Muscle of arm (tissue), 1 donor: ENCODE measurements at regions not wholly inside any gene's neighbourhood (a gene's known extent, or its start where the extent isn't known, plus 50 kb on each side); places are given as distances from the start of the nearest gene placed in this dataset.

Experiments used
- DNase-seq: peaks from one replicate; pipeline ENCODE4 v3.0.0-alpha.2; 2013

GRCh38 chr11:130638624-130639023 lies 190.2 kb downstream of the ADAMTS15 start:
- no peak for DNase-seq

DNA sequence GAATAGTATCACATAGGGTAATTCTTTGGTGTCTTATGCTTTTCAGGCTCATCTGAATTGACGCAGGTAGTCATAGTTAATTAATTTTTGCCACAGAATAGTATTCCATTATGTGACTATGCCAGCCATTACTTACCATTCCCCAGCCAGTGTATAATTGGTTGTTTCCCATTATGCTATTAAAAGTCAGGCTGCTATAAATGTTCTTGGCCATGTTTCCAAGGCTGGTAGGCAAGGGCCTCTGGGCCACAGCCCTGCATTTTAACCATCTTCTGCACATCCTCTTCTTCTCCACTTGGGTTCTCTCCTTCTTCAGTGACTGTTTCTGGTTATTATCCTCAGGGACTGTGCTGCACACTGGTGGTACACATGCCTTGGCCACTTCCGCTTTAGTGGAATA lies 190.9 kb downstream of the ADAMTS15 start:
- DNase-seq: no peak

GRCh38 chr11:130640526-130640925 lies 192.1 kb downstream of the ADAMTS15 start:
- no peak for DNase-seq

DNA sequence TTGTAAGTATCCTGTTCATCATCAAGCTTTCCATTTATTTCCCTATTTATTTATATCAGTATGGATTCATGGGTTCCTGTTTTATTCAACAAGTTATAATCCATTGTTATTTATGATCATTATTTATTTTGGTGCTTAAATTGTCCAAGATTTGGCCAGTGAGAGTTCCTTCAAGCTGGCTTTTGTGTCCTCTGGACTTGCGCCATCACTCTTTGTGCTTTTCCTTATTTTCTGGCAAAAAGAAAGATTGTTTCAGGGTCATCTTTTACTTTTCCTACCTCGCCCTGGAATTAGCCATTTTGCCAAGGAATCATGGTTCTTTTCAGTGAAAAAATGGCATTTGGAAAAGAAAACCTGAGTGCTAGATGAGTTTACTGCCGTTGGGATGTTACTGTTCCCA lies 193.4 kb downstream of the ADAMTS15 start:
- no peak for DNase-seq

GRCh38 chr11:130642994-130643393 lies 194.5 kb downstream of the ADAMTS15 start:
- no peak for DNase-seq

DNA sequence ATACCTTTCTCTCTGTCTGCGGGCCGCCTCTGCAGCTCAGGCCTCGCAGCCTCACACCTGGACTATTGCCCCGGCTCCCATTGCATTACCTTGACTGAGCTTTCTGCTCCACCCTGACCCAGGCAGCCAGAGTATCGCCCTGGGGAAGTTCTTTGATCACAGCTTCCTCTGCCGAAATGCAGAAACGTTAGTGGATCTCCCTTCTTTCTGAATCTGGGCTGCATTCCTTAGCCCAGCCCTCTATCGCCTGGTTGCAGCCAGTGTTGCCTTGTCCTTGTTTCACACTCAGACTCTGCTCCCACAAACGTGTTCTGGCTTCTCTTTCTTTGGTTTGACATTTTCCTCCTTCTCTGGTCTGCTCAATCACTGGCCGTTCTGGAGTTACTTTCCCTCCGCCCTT lies 195.7 kb downstream of the ADAMTS15 start:
- DNase-seq: no peak

GRCh38 chr11:130645164-130645842 lies 196.9 kb downstream of the ADAMTS15 start:
- no peak for DNase-seq

DNA sequence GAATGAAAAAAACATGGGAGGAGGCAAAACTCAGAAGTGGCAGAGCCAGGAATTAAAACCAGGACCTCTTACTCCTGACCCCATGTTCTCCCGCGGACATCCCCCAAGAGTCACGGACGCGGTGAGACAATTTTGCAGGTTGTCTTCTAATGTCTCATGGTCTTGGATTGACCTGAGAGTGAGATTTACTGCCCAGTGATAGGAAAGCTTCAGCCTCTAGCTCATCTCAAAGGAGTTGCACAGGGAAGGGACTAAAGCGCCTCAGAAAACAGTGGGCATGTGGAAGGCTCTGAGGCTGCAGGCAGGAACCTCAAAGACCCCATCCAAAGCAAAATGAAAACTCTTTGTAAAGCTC lies 197.4 kb downstream of the ADAMTS15 start:
- no peak for DNase-seq

DNA sequence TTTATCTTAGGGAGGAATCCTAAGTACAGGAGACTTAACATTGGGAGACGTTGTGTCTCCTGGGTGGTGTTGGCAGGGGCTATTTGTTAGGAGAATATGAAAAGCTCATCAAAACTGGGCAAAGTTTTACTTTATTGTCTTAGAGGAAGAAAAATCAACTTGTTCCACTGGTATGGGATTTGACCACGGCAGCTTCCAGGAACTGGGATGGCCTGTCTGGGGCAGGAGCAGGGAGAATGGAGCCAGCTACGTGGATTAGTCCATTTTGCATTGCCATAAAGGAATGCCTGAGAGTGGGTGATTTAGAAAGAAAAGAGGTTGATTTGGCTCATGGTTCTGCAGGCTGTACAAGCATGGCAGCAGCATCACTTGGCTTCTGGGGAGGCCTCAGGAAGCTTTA lies 198.4 kb downstream of the ADAMTS15 start:
- DNase-seq: no peak

- DNase-seq: no peak
Measured at GRCh38 chr11:130647371-130647770, 198.9 kb downstream of the ADAMTS15 start.

- DNase-seq: no peak
Measured at GRCh38 chr11:130649801-130650200, 201.4 kb downstream of the ADAMTS15 start.

DNA sequence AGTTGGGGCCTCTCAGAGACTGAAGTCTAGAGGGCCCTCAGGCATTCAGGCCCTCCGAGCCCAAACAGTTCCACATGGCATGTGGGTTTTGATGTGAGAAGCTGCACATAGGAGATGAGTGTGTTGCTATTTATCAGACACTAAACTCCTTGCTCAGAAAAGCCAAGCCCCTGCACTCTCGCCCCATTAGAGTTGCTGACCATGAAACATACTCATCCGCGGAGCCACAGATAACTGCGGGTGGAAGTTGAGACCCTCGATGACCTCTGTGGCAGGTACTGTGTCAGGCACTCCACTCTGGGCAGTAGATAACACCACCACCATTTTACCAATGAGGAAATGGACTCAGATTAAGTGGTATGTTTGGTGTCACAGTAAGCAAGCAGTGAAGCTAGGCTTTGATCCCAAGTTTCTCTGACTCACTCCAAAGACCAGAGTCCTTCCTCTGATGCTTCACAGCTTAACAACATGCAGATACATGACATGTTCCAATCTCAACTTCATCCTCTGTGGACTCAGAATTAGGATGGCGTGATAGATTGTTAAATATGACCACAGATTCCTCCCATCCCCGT lies 202.1 kb downstream of the ADAMTS15 start:
- no peak for DNase-seq

GRCh38 chr11:130651066-130651855 lies 202.8 kb downstream of the ADAMTS15 start:
- no peak for DNase-seq

GRCh38 chr11:130652671-130653335 lies 204.4 kb downstream of the ADAMTS15 start:
- no peak for DNase-seq

- no peak for DNase-seq
Measured at GRCh38 chr11:130653838-130654636, 205.6 kb downstream of the ADAMTS15 start.

DNA sequence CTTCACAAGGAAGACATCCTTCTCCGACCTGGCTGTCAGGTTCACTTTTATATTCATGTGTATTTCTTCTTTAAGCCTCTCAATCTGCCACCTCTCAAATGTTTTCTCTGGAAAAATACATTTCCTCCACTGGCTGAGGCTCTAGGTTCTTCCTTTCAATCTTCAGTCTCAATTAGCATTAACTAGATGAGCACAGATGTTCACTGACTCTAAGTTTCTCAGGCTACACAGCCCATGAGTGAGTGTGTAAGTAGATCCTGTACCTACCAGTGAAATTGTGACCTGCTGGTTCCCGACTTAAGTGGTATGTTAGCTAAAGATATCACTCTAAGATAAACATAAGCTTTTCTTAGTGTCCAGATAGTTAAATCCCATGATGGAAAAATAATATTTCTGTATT lies 206.9 kb downstream of the ADAMTS15 start:
- no peak for DNase-seq

DNA sequence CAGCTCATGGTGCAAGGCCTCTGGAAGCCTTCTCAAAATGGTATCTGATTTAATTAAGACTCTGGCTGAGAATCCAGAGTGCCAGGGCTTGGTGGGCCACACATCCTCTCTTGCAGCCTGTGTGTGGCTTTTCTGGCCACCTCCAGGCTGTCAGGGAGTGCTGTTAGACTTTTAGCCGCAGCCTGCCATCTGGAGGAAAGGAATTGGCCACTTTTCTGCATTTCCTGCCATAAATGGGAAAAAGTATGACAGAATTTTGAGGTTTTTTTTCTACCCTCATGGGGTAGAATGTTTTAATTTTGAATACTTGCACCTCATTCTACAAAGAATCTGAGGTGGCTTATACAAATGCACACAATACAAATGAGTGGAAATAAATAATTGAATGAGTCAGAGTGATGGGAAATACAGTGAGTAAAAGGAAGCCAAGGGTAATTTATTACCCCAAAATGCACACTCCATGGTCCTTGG lies 218.4 kb downstream of the ADAMTS15 start:
- DNase-seq: no peak

- no peak for DNase-seq
Measured at GRCh38 chr11:130668751-130669150, 220.3 kb downstream of the ADAMTS15 start.

- DNase-seq: no peak
Measured at GRCh38 chr11:130670200-130670599, 221.8 kb downstream of the ADAMTS15 start.

- DNase-seq: peak; percentile 94
Measured at GRCh38 chr11:130671801-130672700, 223.6 kb downstream of the ADAMTS15 start.

DNA sequence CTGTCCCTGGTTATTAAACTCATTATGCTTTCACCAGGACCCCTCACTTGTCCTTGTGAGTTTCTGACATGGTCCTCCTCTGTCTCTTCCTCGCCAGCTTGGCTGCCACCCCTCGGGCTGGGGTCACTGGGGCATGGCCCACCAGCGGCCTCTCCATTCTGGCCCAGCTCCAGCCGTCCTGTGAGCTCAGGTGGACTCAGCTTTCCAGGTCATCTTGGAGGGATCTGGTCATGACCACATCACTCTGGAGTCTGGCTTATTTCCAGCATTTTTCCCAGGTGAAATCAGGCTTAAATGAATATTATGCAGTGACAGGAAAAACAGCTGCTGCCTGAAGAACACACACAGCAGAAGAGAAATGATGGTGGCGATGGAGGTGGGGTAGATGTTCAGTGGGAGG lies 224.5 kb downstream of the ADAMTS15 start:
- DNase-seq: no peak
